ENCODE measurements at regions not wholly inside any gene's neighbourhood (a gene's known extent, or its start where the extent isn't known, plus 50 kb on each side); places are given as distances from the start of the nearest gene placed in this dataset.
"Not testable (repeated sequence)": the region's sequence is repeated elsewhere in the genome, so short reads cannot be mapped to it uniquely, and the experiment has no call there.

DNA sequence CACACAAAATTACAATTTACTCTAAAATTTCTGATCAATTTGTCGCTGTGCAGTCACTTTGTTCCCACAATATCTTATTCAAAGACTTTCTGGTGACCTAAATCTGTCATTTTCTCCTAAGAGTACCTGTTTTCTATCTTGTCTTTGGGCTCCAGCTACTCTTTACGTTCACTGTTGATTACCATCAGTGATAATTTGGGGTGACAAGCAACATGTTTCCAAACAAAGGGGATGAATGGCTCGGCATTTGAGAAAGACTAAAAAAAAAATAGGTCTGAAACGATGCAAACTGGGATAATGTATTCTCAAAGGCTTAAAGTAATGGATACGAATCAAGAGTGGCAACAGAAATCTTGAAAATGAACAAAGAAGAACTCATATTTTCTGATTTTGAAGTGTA, 205.2 kb upstream of the DAB2 start:
- no peak for DNase-seq

DNA sequence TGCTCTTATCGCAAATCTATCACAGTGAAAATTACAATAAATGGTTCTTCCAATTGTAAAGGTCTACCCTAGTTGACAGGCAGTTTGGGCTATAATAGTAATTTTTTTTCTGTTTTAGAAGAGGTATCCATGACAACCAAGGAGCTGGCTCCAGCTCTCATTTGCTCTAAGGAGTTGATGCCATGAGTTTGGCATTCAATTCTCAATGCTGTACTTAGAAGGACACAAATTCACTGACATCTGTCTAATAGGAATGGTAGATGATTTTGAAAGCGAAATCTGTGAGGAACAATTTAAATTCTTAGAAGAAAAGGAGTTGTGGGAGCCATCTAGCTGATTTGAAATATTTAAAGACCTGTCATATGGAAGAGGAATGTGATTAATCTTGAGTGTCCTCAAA, 203.6 kb upstream of the DAB2 start:
- DNase-seq: no peak

DNA sequence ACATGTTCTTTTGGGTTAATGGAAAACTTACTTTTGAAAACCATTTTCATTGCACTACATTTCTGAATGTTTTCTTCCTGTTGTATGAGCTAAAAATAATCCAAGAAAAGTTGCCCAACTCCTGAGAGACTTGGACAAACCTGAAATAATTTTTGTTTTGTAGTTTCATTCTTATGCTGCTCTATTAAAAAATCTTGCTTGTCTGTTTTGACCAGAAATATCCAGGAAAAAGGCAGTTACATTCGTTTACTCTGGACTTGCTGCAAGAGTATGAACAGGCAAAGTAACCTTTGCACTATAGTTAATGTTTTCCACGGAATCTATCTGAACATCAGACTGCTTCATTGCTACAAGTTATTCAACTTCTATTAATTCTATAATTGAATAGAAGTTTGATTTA, 200.1 kb upstream of the DAB2 start:
- DNase-seq: no peak

DNA sequence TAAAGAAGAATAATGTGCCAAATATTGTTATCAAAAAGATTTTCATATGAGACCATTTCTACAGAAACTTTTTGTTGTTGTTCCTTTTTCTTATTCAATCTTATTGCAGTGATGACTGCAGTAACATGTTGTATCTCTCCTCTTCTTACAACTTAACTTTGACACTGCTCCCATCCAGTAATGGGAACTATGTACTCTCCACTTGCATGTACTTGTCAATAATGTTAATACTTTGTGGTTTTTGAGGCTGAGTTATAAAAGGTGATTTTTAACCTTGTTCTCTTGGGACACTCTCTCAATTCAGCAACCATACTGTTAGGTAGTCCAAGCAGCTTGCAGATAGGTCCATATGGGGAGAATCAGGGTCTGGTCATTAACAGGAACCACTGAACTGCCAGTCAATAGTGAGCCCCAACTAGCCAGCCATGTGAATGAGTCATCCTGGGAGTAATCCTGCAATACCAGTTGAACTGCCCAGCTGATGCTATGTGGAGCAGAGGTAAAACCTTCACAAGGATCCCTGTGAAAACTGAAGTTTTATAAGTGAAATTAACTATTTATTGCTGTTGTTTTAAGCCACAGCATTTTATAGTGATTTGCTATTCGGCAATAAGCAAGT, 199.6 kb upstream of the DAB2 start:
- DNase-seq: no peak

DNA sequence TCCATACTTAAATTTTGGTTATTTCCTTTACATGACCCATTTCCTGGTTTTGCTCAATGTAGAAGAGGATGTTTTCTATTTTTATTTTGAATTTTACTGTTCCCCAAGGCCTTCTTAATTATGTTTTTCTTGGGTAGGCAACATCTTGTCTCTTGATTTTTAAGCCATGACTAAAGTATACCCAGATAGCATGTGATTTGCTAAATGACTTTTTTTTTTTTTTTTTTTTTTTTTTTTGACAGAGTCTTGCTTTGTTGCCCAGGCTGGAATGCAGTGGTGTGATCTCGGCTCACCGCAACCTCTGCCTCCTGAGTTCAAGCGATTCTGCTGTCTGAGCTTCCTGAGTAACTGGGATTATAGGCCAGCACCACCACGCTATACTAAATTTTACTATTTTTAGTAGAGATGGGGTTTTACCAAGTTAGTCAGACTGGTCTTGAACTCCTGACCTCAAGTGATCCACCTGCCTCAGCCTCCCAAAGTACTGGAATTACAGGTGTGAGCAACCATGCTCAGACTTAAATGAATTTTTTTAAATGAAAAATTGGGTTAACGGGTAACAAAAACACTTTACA, 198.6 kb upstream of the DAB2 start:
- DNase-seq: no peak

DNA sequence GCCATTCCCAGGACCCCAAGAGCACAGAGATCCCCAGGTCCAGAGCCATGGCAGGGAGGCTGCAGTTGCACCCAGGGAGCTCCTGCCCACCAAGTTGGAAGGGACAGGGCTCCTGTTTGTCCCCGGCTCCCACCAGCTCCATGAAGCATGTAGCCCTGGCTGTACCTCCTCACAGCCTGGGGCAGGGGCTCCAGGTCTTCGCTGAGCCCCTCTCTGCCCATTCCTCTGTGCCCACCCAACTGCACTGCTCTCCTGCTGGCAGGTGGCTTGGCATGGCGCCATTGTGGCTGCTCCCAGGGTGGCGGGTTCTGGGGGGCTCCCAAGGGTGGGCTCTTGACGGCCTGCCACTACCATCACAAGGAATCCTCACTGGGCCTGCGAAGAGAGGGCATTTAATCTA, 197.5 kb upstream of the DAB2 start:
- no peak for DNase-seq

DNA sequence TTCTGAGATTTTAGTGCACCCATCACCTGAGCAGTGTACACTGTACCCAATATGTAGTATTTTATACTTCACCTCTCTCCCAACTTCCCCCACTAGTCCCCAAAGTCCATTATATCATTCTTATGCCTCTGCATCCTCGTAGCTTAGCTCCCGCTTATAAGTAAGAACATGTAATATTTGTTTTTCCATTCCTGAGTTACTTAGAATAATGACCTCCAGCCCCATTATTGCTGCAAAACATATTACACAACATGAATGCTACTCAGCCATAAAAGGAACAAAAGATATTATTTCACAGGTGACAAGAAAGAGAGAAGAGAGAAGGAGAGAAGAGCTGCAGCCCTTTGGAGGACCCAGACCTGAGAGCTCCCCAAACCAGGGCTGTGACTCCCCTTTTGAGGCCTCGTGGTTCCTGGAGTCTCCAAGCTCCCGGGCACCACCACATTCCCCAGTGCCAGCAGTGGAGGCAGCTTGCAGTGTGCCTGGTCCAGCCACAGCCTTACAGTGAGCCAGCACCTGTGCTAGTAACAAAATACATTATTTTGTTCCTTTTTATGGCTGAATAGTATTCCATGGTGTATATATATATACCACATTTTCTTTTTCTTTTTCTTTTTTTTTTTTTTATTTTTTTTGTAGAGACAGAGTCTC, 194.5 kb upstream of the DAB2 start:
- no peak for DNase-seq

DNA sequence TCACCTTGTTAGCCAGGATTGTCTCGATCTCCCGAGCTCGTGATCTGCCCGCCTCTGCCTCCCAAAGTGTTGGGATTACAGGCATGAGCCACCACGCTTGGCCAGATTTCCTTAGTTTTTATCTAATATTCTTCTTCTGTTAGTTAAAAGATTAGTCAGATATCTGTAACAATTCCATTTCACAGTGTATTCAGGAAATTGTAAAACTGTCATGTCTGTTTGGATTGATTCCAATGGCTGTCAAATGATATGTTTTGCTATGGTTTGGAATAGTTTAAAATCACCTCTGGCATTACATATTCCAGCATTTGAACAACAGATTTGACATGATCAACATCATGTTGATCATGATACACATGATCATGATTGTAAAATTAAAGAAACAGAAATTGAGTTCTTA, 193.6 kb upstream of the DAB2 start:
- no peak for DNase-seq

DNA sequence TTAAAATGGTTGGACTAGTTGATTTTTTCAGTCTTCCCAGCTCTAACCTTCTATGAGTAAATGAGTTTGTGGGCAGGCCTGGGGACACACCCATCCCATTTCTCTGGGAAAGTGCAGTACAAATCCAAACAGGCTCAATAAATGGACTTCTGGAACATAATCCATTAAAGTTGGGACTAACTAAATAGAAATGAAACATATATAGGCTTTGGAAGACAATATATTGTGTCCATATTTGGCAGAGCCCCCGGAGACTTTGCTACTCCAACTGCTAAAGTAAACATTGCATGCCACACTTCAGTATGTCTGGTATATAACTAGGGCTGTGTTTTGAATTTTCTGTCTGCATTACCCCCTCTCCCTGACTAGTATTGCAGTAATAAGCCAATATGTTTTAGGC, 191.4 kb upstream of the DAB2 start:
- DNase-seq: no peak

DNA sequence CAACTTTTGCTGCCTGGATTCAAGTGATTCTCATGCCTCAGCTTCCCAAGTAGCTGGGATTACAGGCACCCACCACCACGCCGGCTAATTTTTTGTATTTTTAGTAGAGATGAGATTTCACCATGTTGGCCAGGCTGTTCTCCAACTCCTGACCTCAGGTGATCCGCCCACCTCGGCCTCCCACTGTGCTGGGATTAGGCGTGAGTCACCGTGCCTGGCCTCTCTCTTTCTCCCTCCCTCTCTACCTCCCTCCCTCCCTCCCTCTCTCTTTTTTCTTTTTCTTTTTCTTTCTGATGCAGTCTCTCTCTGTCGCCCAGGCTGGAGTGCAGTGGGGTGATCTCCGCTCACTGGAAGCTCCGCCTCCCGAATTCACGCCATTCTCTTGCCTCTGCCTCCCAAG, 186.3 kb upstream of the DAB2 start:
- not testable (repeated sequence) for DNase-seq

DNA sequence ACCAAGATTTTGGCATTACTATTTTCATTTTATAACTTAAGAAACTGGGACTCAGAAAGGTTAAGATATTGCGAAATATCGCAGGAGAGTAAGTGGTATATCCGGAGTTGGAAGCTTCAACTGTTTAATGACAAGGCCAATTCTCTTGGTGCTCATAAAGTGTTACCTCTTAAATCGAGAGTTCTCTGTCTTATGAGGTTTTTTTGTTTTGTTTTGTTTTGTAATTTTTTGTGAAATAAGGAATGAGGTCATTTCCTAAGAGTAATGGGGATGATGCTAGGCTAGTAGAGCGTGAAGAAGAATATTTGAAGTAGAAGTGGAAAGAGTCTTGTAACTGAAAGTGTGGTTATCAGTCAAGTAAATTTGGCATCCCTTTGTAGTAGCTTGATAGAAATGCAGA, 183.2 kb upstream of the DAB2 start:
- no peak for DNase-seq

DNA sequence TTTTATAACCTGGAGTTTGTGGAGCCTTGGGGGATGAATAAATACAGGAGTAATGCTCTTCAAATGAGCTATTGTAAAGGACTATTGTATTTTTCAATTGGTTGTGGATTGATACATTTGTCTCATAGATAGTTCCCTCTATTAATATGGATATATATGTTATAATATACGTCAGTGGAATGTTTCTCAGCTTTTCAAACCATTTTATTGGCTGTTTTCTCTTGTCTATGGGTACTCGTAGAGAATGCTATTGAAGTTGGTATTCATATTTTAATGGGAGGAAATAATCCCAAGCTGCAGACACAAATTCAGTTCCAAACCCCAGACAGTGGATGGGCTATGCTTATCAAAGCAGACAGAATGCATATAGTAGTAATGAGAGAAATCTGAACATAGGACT, 181.8 kb upstream of the DAB2 start:
- DNase-seq: no peak

DNA sequence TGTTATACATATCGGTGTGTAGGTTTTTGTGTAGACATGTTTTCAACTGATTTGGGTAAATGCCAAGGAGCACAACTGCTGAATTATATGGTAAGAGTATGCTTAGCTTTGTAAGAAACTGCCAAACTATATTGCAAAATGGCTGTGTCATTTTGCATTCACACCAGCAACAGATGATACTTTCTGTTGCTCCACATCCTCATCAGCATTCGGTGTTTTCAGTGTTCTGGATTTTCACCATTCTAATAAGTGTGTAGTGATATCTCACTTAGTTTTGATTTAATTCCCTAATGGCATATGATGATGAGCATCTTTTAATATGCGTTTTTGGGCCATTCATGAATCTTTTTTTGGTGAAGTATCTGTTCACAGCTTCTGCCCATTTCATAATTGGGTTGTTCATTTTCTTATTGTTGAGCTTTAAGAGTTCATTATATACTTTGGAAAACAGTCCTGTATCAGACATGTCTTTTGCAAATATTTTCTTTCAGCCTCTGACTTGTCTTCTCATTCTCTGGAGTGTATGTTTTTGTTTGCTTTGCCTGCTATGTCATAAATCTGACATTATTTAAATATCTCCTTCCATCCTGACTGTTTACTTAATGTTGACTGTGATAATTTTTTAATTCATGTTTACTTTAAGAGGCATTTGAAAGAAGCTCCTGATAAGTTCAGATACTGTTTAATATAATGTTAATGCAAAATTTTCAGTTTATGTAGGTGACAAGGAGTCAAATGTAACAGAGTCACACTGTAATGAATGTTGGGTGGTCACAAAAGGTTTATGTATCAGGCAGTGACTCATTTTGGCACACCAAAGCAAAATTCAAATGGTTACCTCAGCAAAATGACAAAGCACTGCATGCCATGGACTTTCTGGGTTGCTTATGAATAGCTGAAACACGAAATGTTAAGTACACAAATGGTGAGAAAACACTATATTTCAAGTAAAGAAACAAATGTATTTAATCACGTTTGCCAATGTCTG, 181.1 kb upstream of the DAB2 start:
- no peak for DNase-seq

DNA sequence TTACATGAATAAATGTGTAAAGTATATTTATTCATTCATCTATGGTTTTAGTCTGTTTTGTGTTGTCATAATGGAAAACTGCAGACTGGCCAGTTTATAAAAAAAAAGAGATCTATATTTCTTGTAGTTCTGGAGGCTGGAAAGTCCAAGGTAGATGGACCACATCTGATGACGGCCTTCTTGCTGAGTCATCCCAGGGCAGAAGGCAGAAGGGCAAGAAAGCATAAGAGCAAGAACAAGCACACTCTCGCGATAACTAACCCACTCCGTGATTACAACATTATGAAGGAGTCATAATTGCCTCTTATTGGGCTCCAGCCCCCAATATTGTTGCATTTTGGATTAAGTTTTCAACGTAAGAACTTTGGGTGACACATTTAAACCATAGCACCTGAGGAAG, 180.4 kb upstream of the DAB2 start:
- no peak for DNase-seq

DNA sequence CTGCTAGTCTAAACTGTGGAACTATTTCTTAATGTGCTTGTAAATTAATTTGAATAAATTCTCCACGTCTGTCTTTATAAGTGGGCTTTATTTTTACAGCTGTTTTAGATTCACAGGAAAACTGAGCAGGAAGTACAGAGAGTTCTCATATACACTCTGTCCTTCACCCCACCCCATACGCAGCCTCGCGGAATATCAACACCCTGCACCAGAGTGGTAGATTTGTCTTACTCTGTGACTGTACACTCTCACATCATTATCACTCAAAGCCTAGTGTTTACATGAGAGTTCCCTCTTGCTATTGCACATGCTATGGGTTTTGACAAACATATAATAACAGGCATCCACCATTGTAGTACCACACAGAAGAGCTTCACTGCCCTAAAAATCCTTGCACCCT, 179.7 kb upstream of the DAB2 start:
- no peak for DNase-seq

DNA sequence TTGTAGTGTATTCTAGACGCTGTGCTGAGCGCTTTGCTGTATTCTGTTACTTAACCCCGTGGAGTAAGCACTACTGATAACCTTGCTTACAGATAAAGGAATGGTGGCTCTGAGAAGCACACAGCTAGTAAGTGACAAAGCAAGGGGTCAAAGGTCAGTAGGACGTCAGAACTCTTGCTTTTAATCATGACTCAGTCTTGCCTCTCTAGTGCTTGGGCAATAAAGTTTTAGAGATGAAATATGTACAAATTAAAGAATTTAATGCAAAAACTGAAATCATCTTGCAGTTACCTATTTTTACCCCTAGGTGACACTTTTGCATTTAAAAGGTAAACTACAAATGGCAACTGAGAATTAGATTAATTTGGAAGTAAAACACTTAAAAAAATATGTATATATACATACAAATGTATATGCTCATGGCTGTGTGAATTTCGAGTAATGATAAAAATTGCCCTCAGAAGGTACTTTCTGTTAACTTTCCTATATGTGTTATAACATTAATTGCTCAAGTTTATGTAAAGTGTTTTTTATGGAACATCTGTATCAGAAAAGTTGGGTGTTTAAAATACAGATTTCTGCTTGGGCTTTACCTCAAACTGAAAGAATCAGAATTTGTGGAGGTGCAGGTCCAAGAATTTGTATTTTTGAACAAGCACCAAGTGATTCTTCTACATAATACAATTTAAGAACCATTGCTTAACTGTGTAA, 175.1 kb upstream of the DAB2 start:
- DNase-seq: no peak

DNA sequence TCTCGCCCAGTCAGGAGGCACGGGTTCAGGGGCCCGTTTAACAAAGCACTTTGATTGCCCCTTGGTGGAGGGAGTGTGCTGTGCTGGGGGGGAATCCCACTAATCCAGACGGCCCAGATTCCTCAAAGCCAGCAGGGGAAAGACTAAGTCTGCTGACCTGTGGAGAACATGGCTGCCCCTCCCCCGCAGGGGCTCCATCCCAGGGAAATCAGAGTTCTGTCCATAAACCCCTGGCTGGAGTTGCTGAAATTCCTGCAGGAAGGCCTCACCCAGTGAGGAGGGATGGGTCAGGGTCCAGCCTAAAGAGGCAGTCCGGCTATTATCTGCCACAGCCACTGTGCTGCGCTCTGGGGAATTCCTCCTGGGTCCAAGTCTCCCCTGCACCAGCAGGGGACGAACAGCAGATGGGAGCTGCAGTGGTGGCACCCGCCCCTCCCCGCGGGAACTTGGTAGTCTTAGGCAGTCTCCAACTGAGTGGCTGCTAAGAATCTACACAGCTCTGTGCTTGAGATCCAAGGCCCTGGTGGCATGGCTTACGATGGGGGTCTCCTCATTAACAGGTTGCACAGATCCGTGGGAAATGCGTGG, 174.0 kb upstream of the DAB2 start:
- DNase-seq: no peak

DNA sequence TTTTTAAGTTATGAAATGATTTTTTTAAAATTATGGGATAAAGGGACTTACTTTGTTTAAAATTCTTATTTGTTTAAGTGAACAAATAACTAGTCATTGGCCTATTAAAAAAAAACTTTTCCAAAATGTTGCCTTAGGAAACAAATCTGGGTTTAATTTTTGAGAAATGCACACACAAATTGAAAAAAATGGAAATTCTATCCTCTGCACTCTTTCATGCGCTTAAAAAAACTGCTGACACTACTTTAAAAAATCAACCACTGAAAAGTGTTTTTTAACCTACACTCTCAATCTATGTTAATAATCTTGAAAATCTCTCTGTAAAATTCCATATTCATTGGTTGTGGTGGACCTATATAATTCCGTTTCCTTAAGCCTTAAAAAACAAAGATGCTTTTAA, 163.4 kb upstream of the DAB2 start:
- no peak for DNase-seq

DNA sequence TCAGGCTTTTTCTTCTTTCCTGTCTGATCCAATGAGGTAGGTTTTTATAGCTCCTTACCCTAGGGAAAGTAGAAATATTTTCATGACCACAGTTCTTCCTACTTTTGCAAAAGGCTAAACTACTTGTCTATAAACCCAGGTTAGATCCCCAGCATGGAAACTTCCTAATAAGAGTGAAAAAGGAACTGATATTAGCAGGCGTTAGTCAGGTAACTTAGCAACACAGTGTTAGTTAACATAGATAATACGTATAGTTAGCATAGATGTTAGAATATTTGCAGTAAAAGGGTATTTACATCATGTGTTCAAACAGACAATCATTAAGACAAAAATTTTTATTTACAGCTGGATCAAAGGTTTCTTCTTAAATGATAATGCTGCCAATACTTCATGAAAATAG, 162.9 kb upstream of the DAB2 start:
- DNase-seq: no peak

DNA sequence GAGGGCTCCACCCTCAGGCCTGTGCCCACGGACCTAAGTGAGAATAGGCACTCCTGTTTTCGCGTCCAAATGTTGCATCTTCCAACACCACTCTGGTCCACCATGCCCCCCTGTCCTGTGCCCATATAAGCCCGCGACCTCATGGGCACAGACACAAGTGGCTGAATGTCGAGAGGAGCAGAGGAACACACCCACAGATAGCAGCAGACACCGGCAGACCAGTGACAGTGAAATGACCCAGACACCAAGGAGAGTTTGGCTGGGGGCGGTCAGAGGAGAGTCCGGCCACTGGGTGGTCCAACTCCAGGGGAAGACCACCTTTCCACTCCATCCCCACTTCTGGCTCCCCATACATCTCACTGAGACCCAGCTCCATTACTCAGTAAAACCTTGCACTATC, 161.4 kb upstream of the DAB2 start:
- DNase-seq: no peak

DNA sequence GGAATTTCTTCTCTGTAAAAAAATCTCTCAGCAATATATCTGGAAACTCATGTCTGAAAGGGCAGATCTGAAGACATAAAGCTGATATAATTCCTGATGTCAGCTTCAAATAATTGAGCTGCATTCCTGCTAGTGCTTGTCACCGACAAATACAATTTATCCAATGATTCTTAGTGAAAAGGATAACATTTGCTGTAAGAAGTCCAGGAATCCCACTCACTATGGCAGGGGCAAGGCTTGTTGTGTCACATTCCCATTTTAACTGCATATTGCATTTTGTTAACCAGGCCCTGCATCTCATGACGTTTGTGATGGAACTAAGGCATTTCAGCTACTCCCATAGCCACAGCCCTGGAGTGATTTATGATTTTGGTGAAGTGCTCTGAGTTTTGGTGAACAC, 160.1 kb upstream of the DAB2 start:
- DNase-seq: no peak

DNA sequence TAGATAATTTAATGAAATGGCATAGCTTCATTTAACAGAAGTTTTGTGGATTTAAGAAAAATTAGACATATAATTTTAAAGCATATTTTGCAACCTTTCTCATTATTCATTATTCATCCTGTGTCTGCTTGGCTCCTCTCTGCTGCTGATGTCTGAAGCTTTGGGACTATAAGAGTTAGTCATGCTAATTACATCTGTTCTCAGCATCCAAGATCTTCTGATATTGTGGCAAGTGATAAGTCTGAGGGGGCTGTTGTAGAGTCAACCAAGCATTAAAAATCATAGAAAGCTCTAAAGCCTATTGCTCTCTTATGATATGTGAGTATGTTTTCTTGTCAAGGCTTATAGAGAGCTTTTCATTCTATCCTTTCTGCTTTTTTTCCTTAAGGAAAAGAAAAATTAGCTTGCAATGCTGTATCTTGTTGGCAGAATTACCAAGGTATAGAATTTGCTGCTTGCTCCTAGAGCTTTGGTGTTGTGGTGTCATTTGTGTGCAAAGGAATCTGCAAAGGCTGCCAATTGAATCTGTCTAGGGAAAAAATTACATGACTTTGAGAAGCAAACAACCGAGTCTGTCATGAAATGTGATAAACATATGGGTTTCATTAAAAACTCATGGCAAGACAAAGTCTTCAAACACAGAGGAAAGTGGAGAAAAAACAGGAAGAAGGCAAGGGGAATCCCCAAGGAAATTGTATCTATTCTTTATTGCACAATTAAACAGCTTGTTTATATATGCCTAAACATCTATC, 156.1 kb upstream of the DAB2 start:
- no peak for DNase-seq
